ENCODE measurements at regions not wholly inside any gene's neighbourhood (a gene's known extent, or its start where the extent isn't known, plus 50 kb on each side); places are given as distances from the start of the nearest gene placed in this dataset.

DNA sequence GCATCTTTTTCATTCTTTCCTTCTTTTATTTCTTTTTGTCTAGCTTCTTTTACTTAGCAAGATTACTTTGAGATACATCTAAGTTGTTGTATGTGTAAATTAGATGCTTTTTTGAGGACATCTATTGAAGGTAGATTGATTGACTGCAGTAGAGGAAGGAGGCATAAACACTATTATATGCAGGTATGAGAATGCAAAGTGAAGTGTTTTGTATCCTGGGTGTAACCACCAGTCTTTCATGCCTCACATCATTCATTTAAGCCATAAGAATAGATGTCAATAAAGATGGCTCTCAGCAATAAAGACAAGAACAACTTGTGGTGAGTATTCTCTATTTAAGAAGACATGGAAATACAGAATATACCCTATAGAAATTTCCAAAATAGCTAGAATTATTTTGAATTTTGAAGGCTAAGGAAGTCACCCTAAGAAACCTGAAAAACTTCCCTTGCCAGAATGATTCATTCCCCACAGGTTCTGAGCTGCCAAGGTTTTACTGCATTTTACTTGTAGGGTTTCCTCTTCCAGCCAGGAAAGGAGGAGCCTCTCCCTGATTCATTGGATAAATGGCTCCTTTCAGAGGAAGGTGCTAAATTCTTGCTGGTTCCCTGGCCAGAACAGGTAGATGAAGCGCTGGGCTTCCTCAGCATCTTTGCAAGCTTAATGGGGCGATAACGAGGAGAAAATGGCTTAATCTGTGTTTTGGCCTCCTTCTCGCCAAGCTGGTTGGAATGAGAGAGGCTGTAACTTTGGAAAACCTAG lies 279.8 kb upstream of the SLC14A2 start:
- TF ChIP-seq, protein P1, sequence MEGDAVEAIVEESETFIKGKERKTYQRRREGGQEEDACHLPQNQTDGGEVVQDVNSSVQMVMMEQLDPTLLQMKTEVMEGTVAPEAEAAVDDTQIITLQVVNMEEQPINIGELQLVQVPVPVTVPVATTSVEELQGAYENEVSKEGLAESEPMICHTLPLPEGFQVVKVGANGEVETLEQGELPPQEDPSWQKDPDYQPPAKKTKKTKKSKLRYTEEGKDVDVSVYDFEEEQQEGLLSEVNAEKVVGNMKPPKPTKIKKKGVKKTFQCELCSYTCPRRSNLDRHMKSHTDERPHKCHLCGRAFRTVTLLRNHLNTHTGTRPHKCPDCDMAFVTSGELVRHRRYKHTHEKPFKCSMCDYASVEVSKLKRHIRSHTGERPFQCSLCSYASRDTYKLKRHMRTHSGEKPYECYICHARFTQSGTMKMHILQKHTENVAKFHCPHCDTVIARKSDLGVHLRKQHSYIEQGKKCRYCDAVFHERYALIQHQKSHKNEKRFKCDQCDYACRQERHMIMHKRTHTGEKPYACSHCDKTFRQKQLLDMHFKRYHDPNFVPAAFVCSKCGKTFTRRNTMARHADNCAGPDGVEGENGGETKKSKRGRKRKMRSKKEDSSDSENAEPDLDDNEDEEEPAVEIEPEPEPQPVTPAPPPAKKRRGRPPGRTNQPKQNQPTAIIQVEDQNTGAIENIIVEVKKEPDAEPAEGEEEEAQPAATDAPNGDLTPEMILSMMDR (IDR thresholded peaks at IDR 0.05 in 2 of 3, conservative IDR thresholded peaks at IDR 0.05 in 1 of 3; ENCODE audit: borderline replicate concordance in 1 of 3, insufficient read depth in 1 of 3, low read depth in 2 of 3, low read length in 2 of 3): no peak
- TF ChIP-seq YY1 (IDR thresholded peaks at IDR 0.05; ENCODE audit: extremely low read depth, insufficient replicate concordance, low read depth, low read length) (no peak), POLR2A (IDR thresholded peaks at IDR 0.05; ENCODE audit: borderline replicate concordance, extremely low read depth, insufficient read depth, insufficient read length) (no peak), EZH2 (IDR thresholded peaks at IDR 0.05) (no peak), RAD21 (IDR thresholded peaks at IDR 0.05; ENCODE audit: low read depth) (no peak), SP1 (IDR thresholded peaks at IDR 0.05; ENCODE audit: low read depth) (no peak), CBX3 (IDR thresholded peaks at IDR 0.05; ENCODE audit: low read depth) (no peak), SRF (IDR thresholded peaks at IDR 0.05; ENCODE audit: low read depth) (no peak)
- TF ChIP-seq, protein P2, sequence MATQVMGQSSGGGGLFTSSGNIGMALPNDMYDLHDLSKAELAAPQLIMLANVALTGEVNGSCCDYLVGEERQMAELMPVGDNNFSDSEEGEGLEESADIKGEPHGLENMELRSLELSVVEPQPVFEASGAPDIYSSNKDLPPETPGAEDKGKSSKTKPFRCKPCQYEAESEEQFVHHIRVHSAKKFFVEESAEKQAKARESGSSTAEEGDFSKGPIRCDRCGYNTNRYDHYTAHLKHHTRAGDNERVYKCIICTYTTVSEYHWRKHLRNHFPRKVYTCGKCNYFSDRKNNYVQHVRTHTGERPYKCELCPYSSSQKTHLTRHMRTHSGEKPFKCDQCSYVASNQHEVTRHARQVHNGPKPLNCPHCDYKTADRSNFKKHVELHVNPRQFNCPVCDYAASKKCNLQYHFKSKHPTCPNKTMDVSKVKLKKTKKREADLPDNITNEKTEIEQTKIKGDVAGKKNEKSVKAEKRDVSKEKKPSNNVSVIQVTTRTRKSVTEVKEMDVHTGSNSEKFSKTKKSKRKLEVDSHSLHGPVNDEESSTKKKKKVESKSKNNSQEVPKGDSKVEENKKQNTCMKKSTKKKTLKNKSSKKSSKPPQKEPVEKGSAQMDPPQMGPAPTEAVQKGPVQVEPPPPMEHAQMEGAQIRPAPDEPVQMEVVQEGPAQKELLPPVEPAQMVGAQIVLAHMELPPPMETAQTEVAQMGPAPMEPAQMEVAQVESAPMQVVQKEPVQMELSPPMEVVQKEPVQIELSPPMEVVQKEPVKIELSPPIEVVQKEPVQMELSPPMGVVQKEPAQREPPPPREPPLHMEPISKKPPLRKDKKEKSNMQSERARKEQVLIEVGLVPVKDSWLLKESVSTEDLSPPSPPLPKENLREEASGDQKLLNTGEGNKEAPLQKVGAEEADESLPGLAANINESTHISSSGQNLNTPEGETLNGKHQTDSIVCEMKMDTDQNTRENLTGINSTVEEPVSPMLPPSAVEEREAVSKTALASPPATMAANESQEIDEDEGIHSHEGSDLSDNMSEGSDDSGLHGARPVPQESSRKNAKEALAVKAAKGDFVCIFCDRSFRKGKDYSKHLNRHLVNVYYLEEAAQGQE (IDR thresholded peaks at IDR 0.05; ENCODE audit: low read depth): no peak
- TF ChIP-seq, protein P3, sequence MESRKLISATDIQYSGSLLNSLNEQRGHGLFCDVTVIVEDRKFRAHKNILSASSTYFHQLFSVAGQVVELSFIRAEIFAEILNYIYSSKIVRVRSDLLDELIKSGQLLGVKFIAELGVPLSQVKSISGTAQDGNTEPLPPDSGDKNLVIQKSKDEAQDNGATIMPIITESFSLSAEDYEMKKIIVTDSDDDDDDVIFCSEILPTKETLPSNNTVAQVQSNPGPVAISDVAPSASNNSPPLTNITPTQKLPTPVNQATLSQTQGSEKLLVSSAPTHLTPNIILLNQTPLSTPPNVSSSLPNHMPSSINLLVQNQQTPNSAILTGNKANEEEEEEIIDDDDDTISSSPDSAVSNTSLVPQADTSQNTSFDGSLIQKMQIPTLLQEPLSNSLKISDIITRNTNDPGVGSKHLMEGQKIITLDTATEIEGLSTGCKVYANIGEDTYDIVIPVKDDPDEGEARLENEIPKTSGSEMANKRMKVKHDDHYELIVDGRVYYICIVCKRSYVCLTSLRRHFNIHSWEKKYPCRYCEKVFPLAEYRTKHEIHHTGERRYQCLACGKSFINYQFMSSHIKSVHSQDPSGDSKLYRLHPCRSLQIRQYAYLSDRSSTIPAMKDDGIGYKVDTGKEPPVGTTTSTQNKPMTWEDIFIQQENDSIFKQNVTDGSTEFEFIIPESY (IDR thresholded peaks at IDR 0.05; ENCODE audit: extremely low read depth, insufficient replicate concordance, low read length): no peak
